Astrocyte (in vitro differentiated cells and primary cell): ENCODE measurements at regions not wholly inside any gene's neighbourhood (a gene's known extent, or its start where the extent isn't known, plus 50 kb on each side); places are given as distances from the start of the nearest gene placed in this dataset.

Experiments
- DNase-seq: peaks from one replicate; pipeline ENCODE4 v3.0.0-alpha.2; 2010; ENCODE audit warnings: low read depth
- FAIRE-seq: peaks from 2 replicates; lab custom pipeline; 2011; peaks lifted over from hg19 to GRCh38; lab: Jason Lieb, UNC
- H2AFZ ChIP-seq: 2 replicates; pipeline ENCODE4 v1.6.0; 2012; ENCODE audit warnings: low read depth, low read length, inconsistent platforms
- H3K27ac ChIP-seq: 2 replicates; pipeline ENCODE4 v1.5.1; 2011; ENCODE audit warnings: low read depth, low read length, inconsistent platforms
- H3K27me3 ChIP-seq: 2 replicates; pipeline ENCODE4 v1.6.0; 2011; ENCODE audit warnings: low read length, inconsistent platforms; ENCODE audit not compliant: insufficient read depth
- H3K36me3 ChIP-seq: 2 replicates; pipeline ENCODE4 v1.5.1; 2011; ENCODE audit warnings: low read length, inconsistent platforms; ENCODE audit not compliant: insufficient read depth
- H3K4me1 ChIP-seq: 2 replicates; pipeline ENCODE4 v1.5.1; 2011; ENCODE audit warnings: low read length, inconsistent platforms; ENCODE audit not compliant: insufficient read depth
- H3K4me2 ChIP-seq: 2 replicates; pipeline ENCODE4 v1.6.0; 2012; ENCODE audit warnings: low read length, inconsistent platforms
- H3K4me3 ChIP-seq: 2 replicates; pipeline ENCODE4 v1.5.1; 2011; ENCODE audit warnings: low read depth, mild to moderate bottlenecking, low read length, inconsistent platforms; ENCODE audit not compliant: insufficient read depth
- H3K79me2 ChIP-seq: 2 replicates; pipeline ENCODE4 v1.6.0; 2012; ENCODE audit warnings: mild to moderate bottlenecking, low read length, inconsistent platforms; ENCODE audit not compliant: insufficient read depth
- H3K9ac ChIP-seq: 2 replicates; pipeline ENCODE4 v1.6.0; 2012; ENCODE audit warnings: mild to moderate bottlenecking, low read length, inconsistent platforms
- H3K9me3 ChIP-seq: 2 replicates; pipeline ENCODE4 v1.5.1; 2012; ENCODE audit warnings: low read depth, mild to moderate bottlenecking, low read length, inconsistent platforms; ENCODE audit not compliant: insufficient read depth
- H4K20me1 ChIP-seq: 2 replicates; pipeline ENCODE4 v1.6.0; 2012; ENCODE audit warnings: low read length, inconsistent platforms; ENCODE audit not compliant: insufficient read depth
- H3K27ac Mint-ChIP-seq: one replicate; pipeline ENCODE4 v1.8.0; 2021; ENCODE audit warnings: mild to moderate bottlenecking, mixed read lengths; ENCODE audit not compliant: unreplicated experiment
- H3K27me3 Mint-ChIP-seq: one replicate; pipeline ENCODE4 v1.8.0; 2021; ENCODE audit warnings: low read depth, mixed read lengths; ENCODE audit not compliant: unreplicated experiment
- H3K36me3 Mint-ChIP-seq: one replicate; pipeline ENCODE4 v1.8.0; 2021; ENCODE audit warnings: low read depth, mixed read lengths; ENCODE audit not compliant: unreplicated experiment
- H3K4me1 Mint-ChIP-seq: one replicate; pipeline ENCODE4 v1.8.0; 2021; ENCODE audit warnings: low read depth, mixed read lengths; ENCODE audit not compliant: unreplicated experiment
- H3K4me3 Mint-ChIP-seq: one replicate; pipeline ENCODE4 v1.8.0; 2021; ENCODE audit warnings: mild to moderate bottlenecking, moderate library complexity, mixed read lengths; ENCODE audit not compliant: unreplicated experiment
- H3K9me3 Mint-ChIP-seq: one replicate; pipeline ENCODE4 v1.8.0; 2021; ENCODE audit warnings: mild to moderate bottlenecking, mixed read lengths; ENCODE audit not compliant: unreplicated experiment
- CTCF ChIP-seq: IDR thresholded peaks from 2 replicates; pipeline ENCODE4 v1.5.1; 2011; ENCODE audit warnings: low read depth, mild to moderate bottlenecking, inconsistent platforms, low read length, moderate library complexity; ENCODE audit not compliant: insufficient read depth
- EZH2 ChIP-seq: IDR thresholded peaks from 2 replicates; pipeline ENCODE4 v1.6.1; 2012; ENCODE audit warnings: mild to moderate bottlenecking, low read length, inconsistent platforms; ENCODE audit not compliant: insufficient read depth

- H3K4me1 ChIP-seq, result no peaks in the 10 kb centered on the region
- H3K4me2 ChIP-seq, result no peak overlapping the region
- H3K4me3 ChIP-seq, result no peak overlapping the region
- peaks cover 18% of the 10 kb centered on the region for H3K27me3 Mint-ChIP-seq
- no peak overlapping the region for H2AFZ ChIP-seq
- no peaks in the 10 kb centered on the region for H3K4me1 Mint-ChIP-seq
- DNase-seq, result no peak
- no peak overlapping the region for H3K4me3 Mint-ChIP-seq
- no peaks in the 10 kb centered on the region for H3K9me3 Mint-ChIP-seq
- no peak overlapping the region for H3K9ac ChIP-seq
- no peak for FAIRE-seq
- H4K20me1 ChIP-seq, result no peaks in the 10 kb centered on the region
- H3K27me3 ChIP-seq, result no peaks in the 10 kb centered on the region
- TF ChIP-seq EZH2 (no peak), CTCF (no peak)
- no peaks in the 10 kb centered on the region for H3K36me3 ChIP-seq
- H3K9me3 ChIP-seq, result no peaks in the 10 kb centered on the region
- no peak overlapping the region for H3K27ac Mint-ChIP-seq
- H3K27ac ChIP-seq, result no peak overlapping the region
- H3K36me3 Mint-ChIP-seq, result no peaks in the 10 kb centered on the region
- H3K79me2 ChIP-seq, result no peaks in the 10 kb centered on the region
These were observed 809.1 kb downstream of the BRD1 start for GRCh38 chr22:49018601-49019000.

GRCh38 chr22:49017482-49018329 is 810.0 kb downstream of the BRD1 start:
- H3K27me3 ChIP-seq, result no peaks in the 10 kb centered on the region
- H3K9me3 Mint-ChIP-seq, result no peaks in the 10 kb centered on the region
- no peak overlapping the region for H3K27ac Mint-ChIP-seq
- DNase-seq (no peak), FAIRE-seq (no peak)
- H3K4me1 ChIP-seq, result no peaks in the 10 kb centered on the region
- no peaks in the 10 kb centered on the region for H3K36me3 Mint-ChIP-seq
- H3K9me3 ChIP-seq, result no peaks in the 10 kb centered on the region
- no peak overlapping the region for H3K4me3 ChIP-seq
- H4K20me1 ChIP-seq, result no peaks in the 10 kb centered on the region
- no peak overlapping the region for H2AFZ ChIP-seq
- H3K9ac ChIP-seq, result no peak overlapping the region
- H3K27ac ChIP-seq, result no peak overlapping the region
- H3K4me2 ChIP-seq, result no peak overlapping the region
- no peak for TF ChIP-seq CTCF
- TF ChIP-seq EZH2, result no peak
- no peaks in the 10 kb centered on the region for H3K36me3 ChIP-seq
- H3K4me3 Mint-ChIP-seq, result no peak overlapping the region
- no peaks in the 10 kb centered on the region for H3K79me2 ChIP-seq
- H3K27me3 Mint-ChIP-seq, result peaks cover 11% of the 10 kb centered on the region
- H3K4me1 Mint-ChIP-seq, result no peaks in the 10 kb centered on the region

- Mint-ChIP-seq H3K36me3 (no peaks in the 10 kb centered on the region), H3K4me3 (no peak overlapping the region), H3K27me3 (peaks cover 5% of the 10 kb centered on the region), H3K27ac (no peak overlapping the region), H3K4me1 (no peaks in the 10 kb centered on the region), H3K9me3 (no peaks in the 10 kb centered on the region)
- DNase-seq (no peak), FAIRE-seq (no peak)
- Histone ChIP-seq H3K4me1 (no peaks in the 10 kb centered on the region), H3K9me3 (no peaks in the 10 kb centered on the region), H3K27ac (no peak overlapping the region), H3K9ac (no peak overlapping the region), H2AFZ (no peak overlapping the region), H3K4me3 (no peak overlapping the region), H3K36me3 (no peaks in the 10 kb centered on the region), H3K4me2 (no peak overlapping the region), H3K79me2 (no peaks in the 10 kb centered on the region), H3K27me3 (no peaks in the 10 kb centered on the region), H4K20me1 (no peaks in the 10 kb centered on the region)
- TF ChIP-seq EZH2, result no peak
- TF ChIP-seq CTCF, result no peak
These were observed 810.7 kb downstream of the BRD1 start for GRCh38 chr22:49016909-49017481.
